Left lung (tissue), 4 donors: ENCODE measurements at regions not wholly inside any gene's neighbourhood (a gene's known extent, or its start where the extent isn't known, plus 50 kb on each side); places are given as distances from the start of the nearest gene placed in this dataset.

Source experiments
- ATAC-seq: fragments of 200-7000 bp; cut with Tn5 transposase; one replicate; pipeline ENCODE4 v1.9.1; 2020; ENCODE audit warnings: moderate library complexity
- DNase-seq, 4 donors: peaks; one replicate each; pipeline ENCODE4 v3.0.0-alpha.2; 2013 to 2020
- H3K27ac ChIP-seq, 2 donors: fragments of 200-600 bp; sonication (generic) in 1 of 2; one replicate each; pipeline versions ENCODE4 v1.5.0 to v1.8.0; 2020 to 2021
- H3K27me3 ChIP-seq, 2 donors: fragments of 200-600 bp; sonication (generic) in 1 of 2; one replicate each; pipeline versions ENCODE4 v1.5.0 to v1.8.0; 2020 to 2021
- H3K36me3 ChIP-seq, 2 donors: fragments of 200-600 bp; sonication (generic) in 1 of 2; one replicate each; pipeline versions ENCODE4 v1.5.0 to v1.8.0; 2020 to 2021
- H3K4me1 ChIP-seq, 2 donors: fragments of 200-600 bp; one replicate each; pipeline ENCODE4 v1.8.0; 2021
- H3K4me3 ChIP-seq, 2 donors: fragments of 200-600 bp; sonication (generic) in 1 of 2; one replicate each; pipeline versions ENCODE4 v1.5.0 to v1.8.0; 2020 to 2021; ENCODE audit warnings: mild to moderate bottlenecking in 1 of 2
- H3K9me3 ChIP-seq, 2 donors: fragments of 200-600 bp; sonication (generic) in 1 of 2; one replicate each; pipeline versions ENCODE4 v1.5.0 to v1.8.0; 2020 to 2021
- CTCF ChIP-seq, 2 donors: fragments of 200-600 bp; sonication (generic) in 1 of 2; IDR thresholded peaks; one replicate each; pipeline versions ENCODE4 v1.5.0 to v1.8.0; 2021; ENCODE audit warnings: antibody characterized with exemption in 2 of 2
- intact Hi-C, 2 donors: fragments of 100-400 bp; cut with DNase I; formaldehyde crosslinking; loops; one replicate each; pipeline versions ENCODE4 v1.11.2 to v1.14.2; 2022
- donor health status: DM: no; HTN: yes; CAD: no.
- donor health status: DM: no; HTN: no; CAD: no.

- Histone ChIP-seq H3K36me3 (no peaks in the 10 kb centered on the region), H3K27me3 (peaks cover 4 to 18% of the 10 kb centered on the region in 2 donors), H3K9me3 (no peaks in the 10 kb centered on the region), H3K27ac (no peak overlapping the region), H3K4me1 (no peaks in the 10 kb centered on the region), H3K4me3 (no peak overlapping the region)
- DNase-seq, result no peak
- no peak for ATAC-seq
- TF ChIP-seq CTCF (IDR thresholded peaks at IDR 0.05), result no peak
- intact Hi-C loops, result no loop called here
These were observed 124.4 kb downstream of the SEC23IP start for GRCh38 chr10:120016906-120017305.

GRCh38 chr10:120017733-120018417, 125.3 kb downstream of the SEC23IP start:
- Histone ChIP-seq H3K36me3 (no peaks in the 10 kb centered on the region), H3K27ac (no peak overlapping the region), H3K27me3 (peaks cover 4 to 9% of the 10 kb centered on the region in 2 donors), H3K4me3 (no peak overlapping the region), H3K4me1 (no peaks in the 10 kb centered on the region), H3K9me3 (no peaks in the 10 kb centered on the region)
- intact Hi-C loops, result no loop called here
- ATAC-seq (no peak), DNase-seq (no peak)
- TF ChIP-seq CTCF (IDR thresholded peaks at IDR 0.05), result no peak

GRCh38 chr10:120018695-120019094, 126.2 kb downstream of the SEC23IP start:
- no peak overlapping the region for H3K27ac ChIP-seq
- H3K4me3 ChIP-seq, result no peak overlapping the region
- no peak for TF ChIP-seq CTCF (IDR thresholded peaks at IDR 0.05)
- DNase-seq, result no peak
- no peaks in the 10 kb centered on the region for H3K4me1 ChIP-seq
- intact Hi-C loops, result no loop called here
- no peak for ATAC-seq
- no peaks in the 10 kb centered on the region for H3K36me3 ChIP-seq
- H3K9me3 ChIP-seq, result no peaks in the 10 kb centered on the region
- peaks cover 4 to 7% of the 10 kb centered on the region in 2 donors for H3K27me3 ChIP-seq

GRCh38 chr10:120019568-120019967, 127.0 kb downstream of the SEC23IP start:
- no peak for ATAC-seq
- Histone ChIP-seq H3K27me3 (peaks cover 4 to 7% of the 10 kb centered on the region in 2 donors), H3K4me3 (no peak overlapping the region), H3K36me3 (no peaks in the 10 kb centered on the region), H3K4me1 (no peaks in the 10 kb centered on the region), H3K9me3 (no peaks in the 10 kb centered on the region), H3K27ac (no peak overlapping the region)
- intact Hi-C loops, result no loop called here
- no peak for DNase-seq
- TF ChIP-seq CTCF (IDR thresholded peaks at IDR 0.05), result no peak

- ATAC-seq (no peak), DNase-seq (no peak)
- H3K27ac ChIP-seq, result no peak overlapping the region
- H3K36me3 ChIP-seq, result no peaks in the 10 kb centered on the region
- H3K4me3 ChIP-seq, result no peak overlapping the region
- TF ChIP-seq CTCF (IDR thresholded peaks at IDR 0.05), result no peak
- no peaks in the 10 kb centered on the region for H3K9me3 ChIP-seq
- H3K27me3 ChIP-seq, result peaks cover 3 to 4% of the 10 kb centered on the region in 2 donors
- intact Hi-C loops, result no loop called here
- no peaks in the 10 kb centered on the region for H3K4me1 ChIP-seq
These were observed 129.8 kb downstream of the SEC23IP start for GRCh38 chr10:120022357-120022756.
